IMR-90 (cell line): ENCODE measurements at regions not wholly inside any gene's neighbourhood (a gene's known extent, or its start where the extent isn't known, plus 50 kb on each side); places are given as distances from the start of the nearest gene placed in this dataset.

Source experiments
- ATAC-seq: fragments of 200-7000 bp; cut with Tn5 transposase; 2 replicates; pipeline ENCODE4 v1.9.1; 2020; ENCODE audit warnings: low read depth, mild to moderate bottlenecking, moderate library complexity
- BruUV-seq: library from RNA; stranded (reverse); fragments of 400-500 nt; replicated peaks from 2 replicates; lab custom pipeline; 2021; lab: Mats Ljungman, UMichigan
- CTCF ChIA-PET: fragments of 300-600 bp; formaldehyde crosslinking; extraction: SDS; loops from one replicate; lab custom pipeline; 2021; ENCODE audit warnings: antibody characterized with exemption; lab: Yijun Ruan, JAX
- POLR2A ChIA-PET: fragments of 300-600 bp; sonication (Branson Sonifier 250); formaldehyde crosslinking; loops from one replicate; lab custom pipeline; 2022; ENCODE audit warnings: antibody characterized with exemption; ENCODE audit not compliant: unreplicated experiment; lab: Charles Lee
- DNase-seq: peaks from one replicate; pipeline ENCODE4 v3.0.0; 2013
- H2AFZ ChIP-seq: replicated peaks from 2 replicates; pipeline ENCODE3; 2013; ENCODE audit warnings: low read length, mild to moderate bottlenecking; ENCODE audit not compliant: poor library complexity
- H2AK5ac ChIP-seq: 2 replicates; pipeline ENCODE4 v1.6.1; 2013; ENCODE audit warnings: low read depth, low read length, inconsistent platforms
- H2AK9ac ChIP-seq: replicated peaks from 2 replicates; pipeline ENCODE3; 2013; ENCODE audit warnings: mild to moderate bottlenecking, low read depth, low read length, moderate library complexity; ENCODE audit not compliant: poor library complexity
- H2BK120ac ChIP-seq: 2 replicates; pipeline ENCODE4 v1.6.1; 2013; ENCODE audit warnings: low read depth, low read length, inconsistent platforms
- H2BK15ac ChIP-seq: 3 replicates; pipeline ENCODE4 v1.6.1; 2013; ENCODE audit warnings: low read depth, low read length, inconsistent platforms
- H2BK20ac ChIP-seq: 2 replicates; pipeline ENCODE4 v1.6.1; 2013; ENCODE audit warnings: low read depth, mild to moderate bottlenecking, inconsistent platforms, low read length, moderate library complexity
- H2BK5ac ChIP-seq: 2 replicates; pipeline ENCODE4 v1.6.1; 2013; ENCODE audit warnings: mild to moderate bottlenecking, low read depth, low read length, inconsistent platforms; ENCODE audit not compliant: poor library complexity, severe bottlenecking
- H3K14ac ChIP-seq: replicated peaks from 2 replicates; pipeline ENCODE4 v1.6.1; 2013; ENCODE audit warnings: low read depth, low read length, inconsistent platforms
- H3K18ac ChIP-seq: 2 replicates; pipeline ENCODE4 v1.6.1; 2013; ENCODE audit warnings: low read depth, low read length, control low read depth
- H3K23ac ChIP-seq: 2 replicates; pipeline ENCODE4 v1.6.1; 2013; ENCODE audit warnings: low read depth, low read length, inconsistent platforms
- H3K27ac ChIP-seq: 2 replicates; pipeline ENCODE4 v1.5.1; 2013; ENCODE audit warnings: mild to moderate bottlenecking, control low read depth, low read length; ENCODE audit not compliant: insufficient read depth
- H3K27me3 ChIP-seq: 2 replicates; pipeline ENCODE4 v1.6.1; 2013; ENCODE audit warnings: low read length; ENCODE audit not compliant: control insufficient read depth, insufficient read depth
- H3K36me3 ChIP-seq: 2 replicates; pipeline ENCODE4 v1.6.1; 2013; ENCODE audit warnings: low read length, mixed read lengths; ENCODE audit not compliant: control insufficient read depth, insufficient read depth
- H3K4ac ChIP-seq: 2 replicates; pipeline ENCODE4 v1.6.1; 2013; ENCODE audit warnings: low read depth, low read length, inconsistent platforms
- H3K4me1 ChIP-seq: 2 replicates; pipeline ENCODE4 v1.6.1; 2013; ENCODE audit warnings: low read length, mixed read lengths; ENCODE audit not compliant: control insufficient read depth, insufficient read depth
- H3K4me2 ChIP-seq: 2 replicates; pipeline ENCODE4 v1.6.1; 2013; ENCODE audit warnings: low read depth, mild to moderate bottlenecking, control low read depth, low read length, moderate library complexity
- H3K4me3 ChIP-seq: 2 replicates; pipeline ENCODE4 v1.5.1; 2013; ENCODE audit warnings: low read depth, mild to moderate bottlenecking, control low read depth, low read length, moderate library complexity; ENCODE audit not compliant: insufficient read depth
- H3K56ac ChIP-seq: 2 replicates; pipeline ENCODE4 v1.6.1; 2013; ENCODE audit warnings: low read length, inconsistent platforms; ENCODE audit not compliant: insufficient read depth; ENCODE audit errors: extremely low read depth
- H3K79me1 ChIP-seq, 2 experiments: 2 replicates each; pipeline ENCODE4 v1.6.1; 2013; ENCODE audit warnings: low read length in 2 of 2, inconsistent platforms in 1 of 2, low read depth in 1 of 2
- H3K9ac ChIP-seq: 2 replicates; pipeline ENCODE4 v1.6.1; 2013; ENCODE audit warnings: low read depth, low read length, control low read depth
- H3K9me1 ChIP-seq: 2 replicates; pipeline ENCODE4 v1.6.1; 2013; ENCODE audit warnings: low read length, inconsistent platforms; ENCODE audit not compliant: insufficient read depth
- H3K9me3 ChIP-seq: 2 replicates; pipeline ENCODE4 v1.6.1; 2013; ENCODE audit warnings: low read length; ENCODE audit not compliant: control insufficient read depth, insufficient read depth
- H4K20me1 ChIP-seq: 2 replicates; pipeline ENCODE4 v1.6.1; 2013; ENCODE audit warnings: low read length, inconsistent platforms; ENCODE audit not compliant: insufficient read depth
- H4K5ac ChIP-seq: 2 replicates; pipeline ENCODE4 v1.6.1; 2013; ENCODE audit warnings: mild to moderate bottlenecking, low read depth, low read length, control low read depth
- H4K8ac ChIP-seq, 2 experiments: 2 replicates each; pipeline ENCODE4 v1.6.1; 2013; ENCODE audit warnings: low read depth in 2 of 2, low read length in 2 of 2, control low read depth in 1 of 2, inconsistent platforms in 1 of 2
- H4K91ac ChIP-seq: 2 replicates; pipeline ENCODE4 v1.6.1; 2013; ENCODE audit warnings: low read depth, low read length, inconsistent platforms; ENCODE audit not compliant: insufficient read depth
- BHLHE40 ChIP-seq: fragments of 150-350 bp; IDR thresholded peaks from 2 replicates; pipeline ENCODE4 v1.6.1; 2016; ENCODE audit warnings: mild to moderate bottlenecking, low read depth, low read length
- CEBPB ChIP-seq: IDR thresholded peaks from 2 replicates; pipeline ENCODE4 v1.6.1; 2012; ENCODE audit warnings: low read depth, low read length, improper control_type of control experiment
- CHD1 ChIP-seq: IDR thresholded peaks from 2 replicates; pipeline ENCODE4 v1.6.1; 2012; ENCODE audit warnings: low read depth, low read length, improper control_type of control experiment
- CTCF ChIP-seq: conservative IDR thresholded peaks from 2 replicates; pipeline ENCODE4 v1.5.1; 2012; ENCODE audit warnings: mild to moderate bottlenecking, low read depth, low read length, improper control_type of control experiment
- ELK1 ChIP-seq: fragments of 150-350 bp; IDR thresholded peaks from 2 replicates; pipeline ENCODE4 v1.6.1; 2016; ENCODE audit warnings: low read depth, mild to moderate bottlenecking, low read length, moderate library complexity, borderline replicate concordance
- FOS ChIP-seq: fragments of 150-350 bp; IDR thresholded peaks from 2 replicates; pipeline ENCODE4 v1.6.1; 2016; ENCODE audit warnings: low read depth, low read length
- MAFK ChIP-seq: IDR thresholded peaks from 2 replicates; pipeline ENCODE4 v1.6.1; 2012; ENCODE audit warnings: low read depth, low read length, improper control_type of control experiment
- MAZ ChIP-seq: IDR thresholded peaks from 2 replicates; pipeline ENCODE4 v1.6.1; 2012; ENCODE audit warnings: low read depth, mild to moderate bottlenecking, low read length, improper control_type of control experiment, moderate library complexity, borderline replicate concordance
- MXI1 ChIP-seq: IDR thresholded peaks from 2 replicates; pipeline ENCODE4 v1.6.1; 2012; ENCODE audit warnings: low read depth, mild to moderate bottlenecking, low read length, moderate library complexity, borderline replicate concordance
- NFE2L2 ChIP-seq: fragments of 150-350 bp; IDR thresholded peaks from 2 replicates; pipeline ENCODE4 v1.6.1; 2016; ENCODE audit warnings: low read depth, mild to moderate bottlenecking, low read length
- POLR2A ChIP-seq: IDR thresholded peaks from 2 replicates; pipeline ENCODE4 v1.6.1; 2012; ENCODE audit warnings: mild to moderate bottlenecking, low read depth, low read length
- RAD21 ChIP-seq: IDR thresholded peaks from 2 replicates; pipeline ENCODE4 v1.6.1; 2012; ENCODE audit warnings: low read length, improper control_type of control experiment
- RCOR1 ChIP-seq: IDR thresholded peaks from 2 replicates; pipeline ENCODE4 v1.6.1; 2012; ENCODE audit warnings: mild to moderate bottlenecking, low read length, improper control_type of control experiment; ENCODE audit not compliant: insufficient replicate concordance
- RFX5 ChIP-seq: IDR thresholded peaks from 2 replicates; pipeline ENCODE4 v1.8.0; 2012; ENCODE audit warnings: low read depth, mild to moderate bottlenecking, low read length, moderate library complexity
- SMC3 ChIP-seq: fragments of 150-350 bp; IDR thresholded peaks from 2 replicates; pipeline ENCODE4 v1.6.1; 2016; ENCODE audit warnings: low read depth, mild to moderate bottlenecking, antibody characterized with exemption, low read length, moderate library complexity
- USF2 ChIP-seq: fragments of 150-350 bp; IDR thresholded peaks from 2 replicates; pipeline ENCODE4 v1.6.1; 2017; ENCODE audit warnings: mild to moderate bottlenecking, antibody characterized with exemption, low read length, low read depth
- WGBS, 2 experiments: methylation state at CpG; one replicate each; pipeline versions ENCODE4 v1.1.5 to v1.1.7; 2013; ENCODE audit warnings: missing lambda C conversion rate in 2 of 2; ENCODE audit not compliant: insufficient read length in 1 of 2; ENCODE audit errors: extremely low coverage in 2 of 2; 5-methylcytosine and 5-hydroxymethylcytosine counted together
- dilution Hi-C: fragments of 300-500 bp; cut with HindIII; formaldehyde crosslinking; loops from one replicate; pipeline ENCODE4 v1.14.3; 2018; ENCODE audit warnings: low sequenced_read_pairs; ENCODE audit not compliant: unreplicated experiment
- in situ Hi-C: fragments of 300-500 bp; cut with MboI; formaldehyde crosslinking; loops from 3 replicates; pipeline ENCODE4 v1.14.3; 2019; ENCODE audit warnings: low sequenced_read_pairs, inconsistent platforms, mixed read lengths
- intact Hi-C: fragments of 100-400 bp; cut with micrococcal nuclease; formaldehyde crosslinking; loops from 2 replicates; pipeline ENCODE4 v1.10.0; 2022

GRCh38 chr13:86937316-86937715 is 733.9 kb upstream of the SLITRK5 start:
- no peaks in the 10 kb centered on the region for H3K9me3 ChIP-seq
- POLR2A ChIA-PET: no interaction called here

More at GRCh38 chr13:86937316-86937715, 733.9 kb upstream of the SLITRK5 start:
- BruUV-seq: no TSS peak
- TF ChIP-seq FOS (no peak), RFX5 (no peak), BHLHE40 (no peak), USF2 (no peak), MAFK (no peak), SMC3 (no peak), RAD21 (no peak), CEBPB (no peak), CHD1 (no peak), ELK1 (no peak), NFE2L2 (no peak), MXI1 (no peak), CTCF (no peak), POLR2A (no peak), RCOR1 (no peak), MAZ (no peak)
- Histone ChIP-seq H4K91ac (no peak overlapping the region), H4K20me1 (no peaks in the 10 kb centered on the region), H3K79me1 (no peaks in the 10 kb centered on the region), H3K56ac (no peak overlapping the region), H3K23ac (no peak overlapping the region), H3K14ac (no peak overlapping the region), H3K4me3 (no peak overlapping the region), H2BK5ac (no peak overlapping the region), H2AK5ac (no peak overlapping the region), H2AK9ac (no peak overlapping the region), H3K36me3 (no peaks in the 10 kb centered on the region), H2BK120ac (no peak overlapping the region), H3K9me1 (no peaks in the 10 kb centered on the region), H3K18ac (no peak overlapping the region), H3K9ac (no peak overlapping the region), H3K4me1 (no peaks in the 10 kb centered on the region), H4K5ac (no peak overlapping the region), H2BK20ac (no peak overlapping the region), H2AFZ (no peak overlapping the region), H3K4me2 (no peak overlapping the region), H3K27ac (no peak overlapping the region), H3K27me3 (no peaks in the 10 kb centered on the region), H3K4ac (no peak overlapping the region), H2BK15ac (no peak overlapping the region), H4K8ac (no peak overlapping the region)
- dilution Hi-C loops (no loop called here), intact Hi-C loops (no loop called here), in situ Hi-C loops (no loop called here)
- ATAC-seq (no peak), DNase-seq (no peak)
- no CpG with 5 or more reads among the region's 2 CpGs for WGBS, 2 experiments
- CTCF ChIA-PET: no interaction called here
